ENCODE measurements at regions not wholly inside any gene's neighbourhood (a gene's known extent, or its start where the extent isn't known, plus 50 kb on each side); places are given as distances from the start of the nearest gene placed in this dataset.
"Not testable (repeated sequence)": the region's sequence is repeated elsewhere in the genome, so short reads cannot be mapped to it uniquely, and the experiment has no call there.

- no peak for DNase-seq
Measured at GRCh38 chr13:74770361-74770760, 636.2 kb upstream of the KLF12 start.

GRCh38 chr13:74769333-74769732, 635.1 kb upstream of the KLF12 start:
- no peak for DNase-seq

GRCh38 chr13:74768521-74769085, 634.4 kb upstream of the KLF12 start:
- DNase-seq, result no peak

- DNase-seq, result no peak
Measured at GRCh38 chr13:74767050-74767449, 632.8 kb upstream of the KLF12 start.

- no peak for DNase-seq
Measured at GRCh38 chr13:74765955-74766354, 631.8 kb upstream of the KLF12 start.

- no peak for DNase-seq
Measured at GRCh38 chr13:74761801-74762757, 627.9 kb upstream of the KLF12 start.

GRCh38 chr13:74758188-74758587, 624.0 kb upstream of the KLF12 start:
- DNase-seq, result no peak

GRCh38 chr13:74755065-74755464, 620.9 kb upstream of the KLF12 start:
- no peak for DNase-seq

GRCh38 chr13:74751739-74752138, 617.5 kb upstream of the KLF12 start:
- DNase-seq, result no peak

- DNase-seq, result no peak
Measured at GRCh38 chr13:74747186-74747955, 613.2 kb upstream of the KLF12 start.

GRCh38 chr13:74743992-74744391, 609.8 kb upstream of the KLF12 start:
- no peak for DNase-seq

- DNase-seq, result no peak
Measured at GRCh38 chr13:74741732-74742131, 607.5 kb upstream of the KLF12 start.

- DNase-seq, result no peak
Measured at GRCh38 chr13:74732736-74733385, 598.7 kb upstream of the KLF12 start.

- DNase-seq, result no peak
Measured at GRCh38 chr13:74731731-74732130, 597.5 kb upstream of the KLF12 start.

- DNase-seq, result no peak
Measured at GRCh38 chr13:74730556-74731331, 596.5 kb upstream of the KLF12 start.

- no peak for DNase-seq
Measured at GRCh38 chr13:74726206-74726605, 592.0 kb upstream of the KLF12 start.

- not testable (repeated sequence) for DNase-seq
Measured at GRCh38 chr13:74718232-74718842, 584.1 kb upstream of the KLF12 start.

GRCh38 chr13:74715718-74716117, 581.5 kb upstream of the KLF12 start:
- DNase-seq, result no peak

- no peak for DNase-seq
Measured at GRCh38 chr13:74710006-74710405, 575.8 kb upstream of the KLF12 start.

- DNase-seq, result no peak
Measured at GRCh38 chr13:74709226-74709625, 575.0 kb upstream of the KLF12 start.

GRCh38 chr13:74708629-74709028, 574.4 kb upstream of the KLF12 start:
- no peak for DNase-seq

GRCh38 chr13:74707291-74707690, 573.1 kb upstream of the KLF12 start:
- DNase-seq, result no peak

Measured in cerebellar nuclear complex (tissue), 1 donor.